ENCODE measurements at regions not wholly inside any gene's neighbourhood (a gene's known extent, or its start where the extent isn't known, plus 50 kb on each side); places are given as distances from the start of the nearest gene placed in this dataset. TPM values are rescaled to one million over a fixed set of nuclear protein-coding genes. Genes with fewer than 3 reads are reported as not detected.
A peak's percentile ranks its signal among the peaks of the same experiment; 100 is the strongest.
"Not testable (repeated sequence)": the region's sequence is repeated elsewhere in the genome, so short reads cannot be mapped to it uniquely, and the experiment has no call there.

DNA sequence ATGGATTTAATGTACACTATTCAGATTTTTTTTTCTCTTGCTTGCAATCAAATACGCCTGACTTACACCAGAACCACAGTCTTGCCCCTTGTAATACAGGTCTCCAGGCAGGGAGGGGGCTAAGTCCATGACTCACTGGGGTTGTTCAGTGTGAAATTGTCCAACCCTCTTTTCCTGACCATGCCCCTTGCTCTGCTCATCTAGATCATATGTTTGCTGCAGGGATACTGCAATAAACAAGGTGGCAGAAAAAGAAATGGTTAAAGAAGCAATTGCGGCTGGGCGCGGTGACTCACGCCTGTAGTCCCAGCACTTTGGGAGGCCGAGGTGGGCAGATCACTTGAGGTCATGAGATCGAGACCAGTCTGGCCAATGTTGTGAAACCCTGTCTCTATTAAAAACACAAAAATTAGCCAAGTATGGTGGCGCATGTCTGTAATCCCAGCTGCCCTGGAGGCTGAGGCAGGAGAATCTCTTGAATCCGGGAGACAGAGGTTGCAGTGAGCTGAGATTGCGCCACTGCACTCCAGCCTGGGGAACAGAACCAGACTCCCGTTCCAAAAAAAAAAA lies 85.5 kb downstream of the TMEM130 start:
- 85 to 89% (median 85%) methylated on average over 11 of the region's 11 CpGs for WGBS, 3 donors

DNA sequence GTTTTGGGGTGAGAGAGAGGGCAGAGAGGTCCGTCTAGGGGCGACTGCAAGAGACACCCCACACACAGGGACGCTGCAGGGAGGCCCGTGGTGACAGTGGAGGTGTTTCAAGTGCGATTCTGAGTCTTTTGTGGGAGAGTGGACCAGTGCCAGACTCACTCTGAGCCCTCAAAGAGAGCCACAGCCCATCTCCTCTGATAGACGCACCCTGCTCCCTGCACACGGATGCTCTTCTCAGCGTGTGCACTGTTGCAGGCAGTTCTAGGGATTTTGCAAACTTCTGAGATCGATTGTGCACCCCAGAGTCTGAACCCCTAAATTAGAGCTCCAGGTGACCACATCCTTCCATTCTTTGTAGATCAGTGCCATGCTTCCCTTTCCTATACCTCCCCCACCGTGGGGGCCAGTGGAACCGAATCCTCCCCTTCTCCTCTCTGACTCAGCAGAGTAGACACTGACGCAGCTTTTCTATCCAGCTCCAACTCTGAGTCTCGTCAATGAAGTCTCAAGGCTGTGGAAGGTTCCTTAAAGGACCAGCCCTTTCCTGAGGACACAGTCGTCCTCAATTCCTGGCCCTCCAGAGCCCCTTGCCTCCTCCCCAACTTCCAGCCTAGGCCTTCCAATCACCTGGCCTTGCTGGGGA lies 83.8 kb downstream of the TMEM130 start:
- H3K27me3 ChIP-seq = no peaks in the 10 kb centered on the region
- WGBS, 3 donors = 28 to 40% (median 29%) methylated on average over 14 of the region's 14 CpGs
- no peaks in the 10 kb centered on the region for H3K36me3 ChIP-seq
- TF ChIP-seq, protein P1, sequence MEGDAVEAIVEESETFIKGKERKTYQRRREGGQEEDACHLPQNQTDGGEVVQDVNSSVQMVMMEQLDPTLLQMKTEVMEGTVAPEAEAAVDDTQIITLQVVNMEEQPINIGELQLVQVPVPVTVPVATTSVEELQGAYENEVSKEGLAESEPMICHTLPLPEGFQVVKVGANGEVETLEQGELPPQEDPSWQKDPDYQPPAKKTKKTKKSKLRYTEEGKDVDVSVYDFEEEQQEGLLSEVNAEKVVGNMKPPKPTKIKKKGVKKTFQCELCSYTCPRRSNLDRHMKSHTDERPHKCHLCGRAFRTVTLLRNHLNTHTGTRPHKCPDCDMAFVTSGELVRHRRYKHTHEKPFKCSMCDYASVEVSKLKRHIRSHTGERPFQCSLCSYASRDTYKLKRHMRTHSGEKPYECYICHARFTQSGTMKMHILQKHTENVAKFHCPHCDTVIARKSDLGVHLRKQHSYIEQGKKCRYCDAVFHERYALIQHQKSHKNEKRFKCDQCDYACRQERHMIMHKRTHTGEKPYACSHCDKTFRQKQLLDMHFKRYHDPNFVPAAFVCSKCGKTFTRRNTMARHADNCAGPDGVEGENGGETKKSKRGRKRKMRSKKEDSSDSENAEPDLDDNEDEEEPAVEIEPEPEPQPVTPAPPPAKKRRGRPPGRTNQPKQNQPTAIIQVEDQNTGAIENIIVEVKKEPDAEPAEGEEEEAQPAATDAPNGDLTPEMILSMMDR (IDR thresholded peaks at IDR 0.05) = no peak
- TF ChIP-seq POLR2A (IDR thresholded peaks at IDR 0.05) (no peak), EP300 (IDR thresholded peaks at IDR 0.05) (no peak)
- DNase-seq = no peak
- H3K4me3 ChIP-seq = no peak overlapping the region
- intact Hi-C loops (cut with DNase I) = no loop called here
- H3K4me1 ChIP-seq (ENCODE audit: insufficient read depth) = no peaks in the 10 kb centered on the region
- no peak overlapping the region for H3K27ac ChIP-seq
- H3K9me3 ChIP-seq = no peaks in the 10 kb centered on the region

More for the DNA sequence above, 85.5 kb downstream of the TMEM130 start:
- intact Hi-C loops (cut with DNase I) = no loop called here
- Histone ChIP-seq H3K9me3 (no peaks in the 10 kb centered on the region), H3K27me3 (no peaks in the 10 kb centered on the region), H3K4me3 (no peak overlapping the region), H3K36me3 (no peaks in the 10 kb centered on the region), H3K4me1 (ENCODE audit: insufficient read depth) (no peaks in the 10 kb centered on the region), H3K27ac (no peak overlapping the region)
- DNase-seq = no peak
- no peak for TF ChIP-seq EP300 (IDR thresholded peaks at IDR 0.05)
- TF ChIP-seq, protein P1 (IDR thresholded peaks at IDR 0.05) = no peak
- TF ChIP-seq POLR2A (IDR thresholded peaks at IDR 0.05) = no peak

DNA sequence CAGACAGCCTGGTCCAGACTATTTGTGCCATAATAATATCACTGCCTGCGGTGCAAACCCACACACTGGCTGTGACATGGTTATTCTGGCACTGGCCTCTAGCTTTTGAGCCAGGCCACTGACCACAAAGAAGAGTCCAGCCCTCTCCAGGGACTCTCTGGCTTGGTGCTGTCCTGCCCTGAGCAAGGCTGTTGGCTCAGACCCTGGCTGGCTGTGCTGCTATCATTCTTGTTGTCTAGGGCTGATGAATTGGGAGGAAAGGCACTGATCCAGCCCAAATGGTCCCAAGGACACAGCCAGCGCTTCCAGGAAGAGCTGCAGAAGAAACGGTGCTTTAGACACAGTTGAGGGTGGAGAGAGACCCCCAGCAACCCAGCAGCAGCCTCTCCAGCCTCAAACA lies 80.8 kb downstream of the TMEM130 start:
- TF ChIP-seq POLR2A (IDR thresholded peaks at IDR 0.05) = no peak
- TF ChIP-seq EP300 (IDR thresholded peaks at IDR 0.05) = no peak
- no peaks in the 10 kb centered on the region for H3K9me3 ChIP-seq
- WGBS, 3 donors = 4 to 8% (median 6%) methylated on average over 3 of the region's 3 CpGs
- peak in 1 of 5 donors; percentile 26 for DNase-seq
- intact Hi-C loops (cut with DNase I) = no loop called here
- no peaks in the 10 kb centered on the region for H3K4me1 ChIP-seq (ENCODE audit: insufficient read depth)
- H3K4me3 ChIP-seq = no peak overlapping the region
- H3K27me3 ChIP-seq = no peaks in the 10 kb centered on the region
- H3K36me3 ChIP-seq = no peaks in the 10 kb centered on the region
- no peak overlapping the region for H3K27ac ChIP-seq

DNA sequence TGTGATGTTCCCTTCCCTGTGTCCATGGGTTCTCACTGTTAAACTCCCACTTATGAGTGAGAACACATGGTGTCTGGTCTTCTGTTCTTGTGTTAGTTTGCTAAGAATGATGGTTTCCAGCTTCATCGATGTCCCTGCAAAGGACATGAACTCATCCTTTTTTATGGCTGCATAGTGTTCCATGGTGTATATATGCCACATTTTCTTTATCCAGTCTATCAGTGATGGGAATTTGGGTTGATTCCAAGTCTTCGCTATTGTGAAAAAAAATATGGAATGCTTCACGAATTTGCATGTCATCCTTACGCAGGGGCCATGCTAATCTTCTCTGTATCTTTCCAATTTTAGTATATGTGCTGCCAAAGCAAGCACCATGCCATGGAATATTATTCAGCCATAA lies 75.4 kb downstream of the TMEM130 start:
- H3K27me3 ChIP-seq; H3K36me3 ChIP-seq; H3K9me3 ChIP-seq; intact Hi-C loops (cut with DNase I); H3K4me1 ChIP-seq (ENCODE audit: insufficient read depth); H3K4me3 ChIP-seq; H3K27ac ChIP-seq; DNase-seq: not testable (repeated sequence)
- 87 to 90% (median 88%) methylated on average over 4 of the region's 4 CpGs for WGBS, 3 donors

DNA sequence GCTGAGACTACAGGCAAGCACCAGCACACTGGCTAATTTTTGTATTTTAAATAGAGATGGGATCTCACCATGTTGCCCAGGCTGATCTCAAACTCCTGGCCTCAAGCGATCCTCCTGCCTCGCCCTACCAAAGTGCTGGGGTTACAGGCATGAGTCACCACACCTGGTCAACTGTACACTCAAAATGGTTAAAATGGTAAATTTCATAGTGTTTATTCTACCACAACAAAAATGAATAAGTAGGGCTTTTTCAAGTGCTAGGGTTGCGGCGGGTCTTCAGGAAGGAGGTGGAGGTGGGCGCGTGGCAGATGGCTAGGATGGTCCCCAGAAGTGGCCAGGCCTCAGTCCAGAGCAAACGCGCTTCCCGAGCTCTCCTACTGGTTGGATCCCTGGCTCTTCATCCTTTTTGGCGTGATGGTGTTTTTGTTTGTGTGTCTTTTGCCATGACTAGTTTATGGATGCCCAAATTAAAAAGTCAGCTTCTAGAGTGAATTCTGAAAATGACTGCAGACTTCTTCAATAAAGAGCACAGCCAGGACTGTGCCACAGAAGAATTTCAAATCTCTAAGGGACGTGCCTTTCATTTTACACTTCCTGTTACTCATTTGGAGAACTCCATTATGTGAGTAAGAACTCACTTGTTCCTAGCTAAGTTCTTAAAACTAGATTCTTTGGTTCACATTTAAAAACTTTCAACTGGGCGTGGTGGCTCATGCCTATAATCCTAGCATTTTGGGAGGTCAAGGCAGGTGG lies 73.9 kb downstream of the TMEM130 start:
- Histone ChIP-seq H3K27ac (no peak overlapping the region), H3K9me3 (no peaks in the 10 kb centered on the region), H3K4me1 (ENCODE audit: insufficient read depth) (no peaks in the 10 kb centered on the region), H3K4me3 (no peak overlapping the region), H3K27me3 (no peaks in the 10 kb centered on the region), H3K36me3 (no peaks in the 10 kb centered on the region)
- intact Hi-C loops (cut with DNase I) = no loop called here
- DNase-seq = no peak
- 87 to 94% (median 89%) methylated on average over 12 of the region's 12 CpGs for WGBS, 3 donors
- TF ChIP-seq POLR2A (IDR thresholded peaks at IDR 0.05) (no peak), EP300 (IDR thresholded peaks at IDR 0.05) (no peak)
- TF ChIP-seq, protein P1 (IDR thresholded peaks at IDR 0.05) = no peak

Small RNA genes in the stretch of these regions (small RNA-seq; reads per million reads assigned to genes)
- not detected for gene RNU6-393P
